Activated naive CD8-positive, alpha-beta T cell (primary cell): ENCODE measurements at regions not wholly inside any gene's neighbourhood (a gene's known extent, or its start where the extent isn't known, plus 50 kb on each side); places are given as distances from the start of the nearest gene placed in this dataset.

Experiments
- H3K27ac Mint-ChIP-seq: one replicate; pipeline ENCODE4 v1.8.0; 2021; ENCODE audit warnings: mixed read lengths
- H3K27me3 Mint-ChIP-seq: one replicate; pipeline ENCODE4 v1.8.0; 2021; ENCODE audit warnings: mixed read lengths
- H3K36me3 Mint-ChIP-seq: one replicate; pipeline ENCODE4 v1.8.0; 2021; ENCODE audit warnings: mixed read lengths
- H3K4me1 Mint-ChIP-seq: one replicate; pipeline ENCODE4 v1.8.0; 2021; ENCODE audit warnings: low read depth, mixed read lengths
- H3K4me3 Mint-ChIP-seq: one replicate; pipeline ENCODE4 v1.8.0; 2021; ENCODE audit warnings: mild to moderate bottlenecking, mixed read lengths
- H3K9me3 Mint-ChIP-seq: one replicate; pipeline ENCODE4 v1.8.0; 2021; ENCODE audit warnings: low read depth, mixed read lengths

DNA sequence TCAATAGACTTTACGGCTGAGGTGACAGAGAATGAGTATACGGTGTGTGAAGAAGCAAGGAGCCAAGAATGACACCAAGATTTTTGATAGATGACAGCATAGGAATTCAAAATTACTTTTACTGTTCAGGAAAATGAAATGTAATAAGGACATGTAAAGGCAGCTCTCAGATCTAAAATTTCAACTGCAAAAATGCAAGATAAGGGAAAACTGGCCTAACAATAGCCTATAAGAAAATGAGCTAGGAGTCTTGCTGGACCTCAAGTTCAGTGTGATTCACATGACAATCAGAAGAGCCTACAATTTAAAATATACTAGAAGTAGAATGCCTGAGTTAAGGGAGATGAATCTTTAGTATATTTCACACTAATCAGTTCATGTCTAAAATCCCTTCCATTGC is 102.0 kb downstream of the RPS29 start:
- H3K27ac Mint-ChIP-seq, result no peak overlapping the region
- H3K36me3 Mint-ChIP-seq, result peaks cover 8% of the 10 kb centered on the region
- no peak overlapping the region for H3K4me3 Mint-ChIP-seq
- H3K9me3 Mint-ChIP-seq, result peaks cover 8% of the 10 kb centered on the region
- no peaks in the 10 kb centered on the region for H3K27me3 Mint-ChIP-seq
- no peaks in the 10 kb centered on the region for H3K4me1 Mint-ChIP-seq

DNA sequence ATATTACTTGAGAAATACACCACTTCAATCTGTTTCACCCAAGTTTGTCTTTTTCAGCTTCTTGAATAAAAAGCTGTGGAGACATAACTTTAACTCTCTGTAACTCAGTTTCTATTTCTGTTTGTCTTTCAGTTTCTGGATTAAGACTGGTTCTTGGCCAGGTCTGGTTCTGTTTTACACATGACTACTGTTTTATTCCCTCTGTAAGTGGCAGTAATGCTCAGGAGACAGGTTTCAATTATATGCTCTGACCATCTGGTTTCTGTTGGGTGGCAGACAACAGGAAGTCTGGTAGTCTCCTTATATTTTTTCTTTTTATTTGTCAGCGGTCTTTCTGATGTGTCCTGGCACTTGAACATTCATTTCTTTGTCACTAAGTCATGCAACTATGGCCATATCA is 102.9 kb downstream of the RPS29 start:
- Mint-ChIP-seq H3K36me3 (peaks cover 8% of the 10 kb centered on the region), H3K4me1 (no peaks in the 10 kb centered on the region), H3K9me3 (peaks cover 8% of the 10 kb centered on the region), H3K4me3 (no peak overlapping the region), H3K27me3 (no peaks in the 10 kb centered on the region), H3K27ac (no peak overlapping the region)

DNA sequence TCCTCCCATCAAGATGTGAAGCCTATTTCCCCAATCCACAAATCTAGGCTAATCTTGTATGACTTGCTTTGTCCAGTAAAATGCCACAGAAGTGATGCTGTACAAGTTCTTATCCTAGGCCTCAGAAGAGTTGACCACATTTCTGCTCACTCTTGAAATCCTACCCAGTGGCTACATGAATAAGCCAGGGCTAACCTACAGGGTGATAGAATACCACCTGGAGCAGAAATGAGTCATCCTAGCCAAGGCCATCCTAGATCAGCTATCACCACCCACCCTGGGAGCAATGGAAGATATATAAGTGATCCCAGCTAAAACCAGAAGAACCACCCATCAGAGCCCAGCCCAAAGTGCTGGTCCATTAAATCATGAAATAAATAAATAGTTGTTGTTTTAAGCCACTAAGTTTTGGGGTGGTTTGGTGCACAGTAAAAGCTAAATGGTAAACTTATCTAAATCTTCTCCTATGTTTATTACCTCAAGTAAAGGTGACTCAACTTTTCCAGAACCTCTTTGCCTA is 105.1 kb downstream of the RPS29 start:
- peaks cover 5% of the 10 kb centered on the region for H3K9me3 Mint-ChIP-seq
- H3K4me3 Mint-ChIP-seq, result no peak overlapping the region
- H3K4me1 Mint-ChIP-seq, result no peaks in the 10 kb centered on the region
- no peaks in the 10 kb centered on the region for H3K27me3 Mint-ChIP-seq
- H3K36me3 Mint-ChIP-seq, result peaks cover 8% of the 10 kb centered on the region
- H3K27ac Mint-ChIP-seq, result no peak overlapping the region

DNA sequence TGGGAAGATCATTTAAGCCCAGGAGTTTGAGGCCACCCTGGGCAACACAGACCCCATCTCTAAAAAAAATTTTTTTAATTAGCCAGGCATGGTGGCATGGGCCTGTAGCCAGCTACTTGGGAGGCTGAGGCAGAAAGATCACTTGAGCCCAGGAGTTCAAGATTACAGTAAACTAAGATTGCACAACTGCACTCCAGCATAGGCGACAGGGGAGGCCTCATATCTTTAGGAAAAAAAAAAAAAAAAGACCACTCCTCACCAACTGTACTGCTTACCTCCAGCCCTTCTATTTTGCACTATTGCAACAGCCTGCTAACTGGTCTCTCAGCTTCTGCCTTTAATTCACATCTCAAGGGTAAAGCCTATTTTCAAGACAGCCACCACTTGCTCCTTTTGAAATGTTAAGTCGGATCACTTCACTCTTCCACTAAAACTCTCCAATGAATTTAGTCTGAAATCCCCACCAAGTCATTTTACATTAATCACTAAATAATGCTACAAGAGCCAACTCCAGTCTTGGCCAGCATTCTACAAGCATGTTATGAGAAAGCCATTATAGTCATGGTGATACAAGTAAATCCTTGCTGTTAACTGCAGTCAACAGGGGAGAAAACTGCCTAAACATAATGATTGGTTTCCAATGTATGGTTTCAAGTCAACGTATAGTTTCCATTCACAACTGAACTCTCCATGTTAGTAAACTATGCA is 106.0 kb downstream of the RPS29 start:
- H3K4me1 Mint-ChIP-seq, result no peaks in the 10 kb centered on the region

DNA sequence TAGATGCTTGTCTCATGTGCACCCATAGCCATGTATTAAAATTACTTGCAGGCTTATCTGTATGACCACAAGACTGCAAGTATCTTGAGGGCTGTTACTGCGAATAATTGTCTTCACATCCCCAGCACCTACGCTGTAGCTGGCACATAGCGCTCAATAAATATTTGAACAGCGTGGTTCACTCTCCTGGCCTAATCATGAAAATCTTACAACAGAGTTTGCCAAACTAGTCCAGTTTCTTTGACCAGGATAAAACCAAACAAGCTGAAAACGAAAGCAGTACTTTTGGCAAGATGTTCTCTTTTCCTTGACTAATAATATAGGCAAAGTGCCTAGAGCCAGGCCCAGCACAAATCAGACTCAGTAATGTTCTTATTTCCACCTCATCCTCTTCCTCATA is 106.7 kb downstream of the RPS29 start:
- no peaks in the 10 kb centered on the region for H3K27me3 Mint-ChIP-seq
- H3K4me3 Mint-ChIP-seq, result no peak overlapping the region
- peaks cover 8% of the 10 kb centered on the region for H3K36me3 Mint-ChIP-seq
- H3K4me1 Mint-ChIP-seq, result no peaks in the 10 kb centered on the region
- no peak overlapping the region for H3K27ac Mint-ChIP-seq
- peaks cover 5% of the 10 kb centered on the region for H3K9me3 Mint-ChIP-seq

More for the DNA sequence above, 106.0 kb downstream of the RPS29 start:
- Mint-ChIP-seq H3K36me3 (peaks cover 8% of the 10 kb centered on the region), H3K27me3 (no peaks in the 10 kb centered on the region), H3K27ac (no peak overlapping the region), H3K9me3 (peaks cover 5% of the 10 kb centered on the region), H3K4me3 (no peak overlapping the region)

DNA sequence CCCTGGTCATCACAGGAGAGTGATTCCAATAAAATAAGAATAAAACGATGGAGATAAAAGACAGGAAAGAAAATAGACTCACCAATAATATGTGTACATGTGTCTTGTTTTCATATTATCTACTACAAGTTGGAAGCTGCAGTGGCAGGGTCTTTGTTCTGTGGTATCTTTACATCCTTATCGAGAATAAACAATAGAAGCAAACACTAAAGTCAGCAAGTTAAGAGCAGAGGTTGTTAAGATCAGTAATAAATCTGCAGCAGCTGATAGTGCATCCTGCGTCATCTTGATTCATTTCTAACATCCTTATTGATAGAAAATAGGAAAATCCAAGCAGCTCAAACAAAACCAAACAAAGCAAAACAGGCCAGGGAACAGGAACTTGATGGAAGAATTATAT is 107.4 kb downstream of the RPS29 start:
- Mint-ChIP-seq H3K4me3 (no peak overlapping the region), H3K27ac (no peak overlapping the region), H3K9me3 (peaks cover 5% of the 10 kb centered on the region), H3K27me3 (no peaks in the 10 kb centered on the region), H3K4me1 (no peaks in the 10 kb centered on the region), H3K36me3 (peaks cover 6% of the 10 kb centered on the region)

DNA sequence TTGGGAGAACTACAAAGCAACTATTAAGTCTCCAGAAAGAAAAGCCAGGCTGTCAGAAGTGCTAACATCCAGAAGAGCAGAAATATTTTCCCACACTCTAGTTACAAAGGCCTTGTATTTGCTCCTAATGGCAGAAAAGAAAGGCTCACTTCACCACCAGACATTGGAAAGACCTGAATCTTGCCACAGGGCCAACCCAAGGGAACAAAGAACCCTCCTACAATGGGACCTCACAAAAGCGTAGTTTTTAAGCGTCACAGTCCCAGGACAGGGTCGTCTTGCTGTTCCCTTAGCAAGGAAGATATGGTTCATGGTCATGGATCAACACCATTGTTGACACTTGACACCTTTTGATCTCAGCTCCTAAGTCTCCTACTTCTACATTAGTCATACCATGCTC is 119.1 kb downstream of the RPS29 start:
- no peaks in the 10 kb centered on the region for H3K9me3 Mint-ChIP-seq
- peaks cover 4% of the 10 kb centered on the region for H3K27me3 Mint-ChIP-seq
- H3K27ac Mint-ChIP-seq, result no peak overlapping the region

DNA sequence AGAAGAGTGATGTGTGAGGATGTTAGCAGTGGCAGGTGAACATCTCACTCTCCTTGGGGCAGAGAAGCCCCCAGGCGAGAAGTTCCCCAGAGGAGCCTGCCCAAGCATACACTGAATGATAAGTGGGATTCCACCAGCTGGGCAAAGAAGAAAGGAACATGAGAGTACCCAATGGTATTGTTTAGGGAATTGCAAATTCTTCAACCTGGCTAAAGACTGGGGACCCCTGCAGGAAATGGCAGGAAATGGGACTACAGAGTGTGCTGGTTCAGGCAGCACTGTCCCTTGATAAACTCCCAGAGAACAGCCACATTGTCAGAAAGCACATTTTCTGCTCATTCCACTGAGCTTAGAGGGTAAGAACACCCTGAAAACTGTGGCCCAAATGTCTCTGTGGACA is 121.3 kb downstream of the RPS29 start:
- peaks cover 6% of the 10 kb centered on the region for H3K27me3 Mint-ChIP-seq
- H3K4me1 Mint-ChIP-seq, result no peaks in the 10 kb centered on the region
- H3K36me3 Mint-ChIP-seq, result no peaks in the 10 kb centered on the region
- H3K4me3 Mint-ChIP-seq, result no peak overlapping the region
- no peak overlapping the region for H3K27ac Mint-ChIP-seq
- no peaks in the 10 kb centered on the region for H3K9me3 Mint-ChIP-seq

More for the DNA sequence above, 119.1 kb downstream of the RPS29 start:
- H3K4me1 Mint-ChIP-seq, result no peaks in the 10 kb centered on the region
- H3K4me3 Mint-ChIP-seq, result no peak overlapping the region
- no peaks in the 10 kb centered on the region for H3K36me3 Mint-ChIP-seq

DNA sequence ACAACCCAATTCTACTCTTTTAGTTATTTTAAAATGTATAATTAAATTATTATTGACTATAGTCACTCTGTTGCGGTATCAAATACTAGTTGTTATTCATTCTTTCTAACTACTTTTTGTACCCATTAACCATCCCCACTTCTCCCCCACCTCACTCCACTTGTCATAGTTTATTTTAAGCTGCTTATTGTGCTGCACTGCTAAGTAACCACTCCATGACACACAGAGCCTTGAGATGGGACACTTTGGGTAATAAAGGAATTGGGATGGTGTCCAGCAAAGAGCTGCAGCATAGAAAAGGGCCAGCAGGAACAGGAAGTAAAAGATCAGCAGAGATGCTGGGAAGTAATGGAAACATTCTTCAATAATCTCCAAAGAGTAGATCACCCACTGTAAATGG is 123.0 kb downstream of the RPS29 start:
- no peaks in the 10 kb centered on the region for H3K4me1 Mint-ChIP-seq
- no peak overlapping the region for H3K27ac Mint-ChIP-seq
- H3K36me3 Mint-ChIP-seq, result no peaks in the 10 kb centered on the region
- H3K9me3 Mint-ChIP-seq, result no peaks in the 10 kb centered on the region
- no peak overlapping the region for H3K4me3 Mint-ChIP-seq
- H3K27me3 Mint-ChIP-seq, result peaks cover 3% of the 10 kb centered on the region

DNA sequence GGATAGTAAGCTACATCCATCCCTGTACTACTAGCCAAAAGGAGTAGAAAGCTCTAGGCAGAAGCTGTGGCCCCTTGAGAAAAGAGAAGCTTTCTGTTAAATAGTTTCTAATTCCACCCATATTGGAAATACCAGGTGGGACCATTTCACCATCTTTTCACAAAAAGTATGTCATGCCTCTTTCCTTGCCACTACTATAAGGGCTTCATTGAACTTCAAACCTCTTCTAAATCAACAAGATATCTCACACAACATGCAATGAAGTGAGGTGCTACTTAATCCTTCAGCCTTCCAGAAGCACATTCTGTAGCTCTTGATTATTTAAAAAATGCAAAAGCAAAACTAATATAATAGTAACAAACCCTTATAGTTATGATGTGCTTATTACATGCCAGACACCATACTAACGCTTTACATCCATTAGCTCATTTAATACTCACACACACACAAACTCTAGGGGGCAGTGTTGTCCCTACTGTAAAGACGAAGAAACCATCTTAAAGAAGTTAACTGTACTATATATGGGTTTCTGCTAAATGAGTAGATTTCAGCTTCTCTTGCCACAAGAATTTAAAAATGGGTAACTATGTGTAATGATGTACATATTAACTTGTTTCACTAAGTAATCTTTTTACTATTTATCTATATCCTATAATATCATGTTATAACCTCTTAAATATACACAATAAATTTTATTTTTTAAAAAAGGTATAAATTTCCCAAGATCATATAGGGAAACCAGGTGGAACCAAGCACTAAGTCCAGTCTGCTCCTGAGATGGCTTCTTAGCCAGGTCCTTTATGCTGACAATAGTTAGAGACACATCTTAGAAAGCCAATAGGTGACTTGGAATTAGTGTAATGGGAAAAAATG is 124.4 kb downstream of the RPS29 start:
- H3K27me3 Mint-ChIP-seq, result peaks cover 3% of the 10 kb centered on the region
- H3K27ac Mint-ChIP-seq, result no peak overlapping the region
- H3K36me3 Mint-ChIP-seq, result no peaks in the 10 kb centered on the region
- H3K9me3 Mint-ChIP-seq, result no peaks in the 10 kb centered on the region
- no peaks in the 10 kb centered on the region for H3K4me1 Mint-ChIP-seq
- H3K4me3 Mint-ChIP-seq, result no peak overlapping the region

DNA sequence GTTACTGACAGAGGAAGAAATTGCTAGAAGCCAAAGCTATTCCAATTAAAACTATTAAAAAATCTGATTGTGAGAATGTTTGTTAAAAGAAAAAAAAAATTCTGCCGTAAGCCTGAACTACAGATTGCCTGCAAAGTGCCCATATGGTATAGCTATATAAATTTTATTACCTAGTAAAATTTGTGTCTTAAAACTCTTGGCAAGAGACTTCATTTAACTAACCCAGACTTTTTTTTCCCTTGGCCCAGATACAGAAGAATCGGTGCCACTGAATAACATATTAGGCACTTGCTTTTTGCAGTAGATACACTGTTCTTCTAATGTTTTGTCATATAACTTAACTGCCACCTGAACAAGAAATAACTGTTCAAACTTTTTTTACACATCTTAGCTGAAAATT is 125.5 kb downstream of the RPS29 start:
- H3K36me3 Mint-ChIP-seq, result no peaks in the 10 kb centered on the region
- H3K27me3 Mint-ChIP-seq, result peaks cover 3% of the 10 kb centered on the region
- no peak overlapping the region for H3K4me3 Mint-ChIP-seq
- H3K9me3 Mint-ChIP-seq, result no peaks in the 10 kb centered on the region
- no peaks in the 10 kb centered on the region for H3K4me1 Mint-ChIP-seq
- no peak overlapping the region for H3K27ac Mint-ChIP-seq

DNA sequence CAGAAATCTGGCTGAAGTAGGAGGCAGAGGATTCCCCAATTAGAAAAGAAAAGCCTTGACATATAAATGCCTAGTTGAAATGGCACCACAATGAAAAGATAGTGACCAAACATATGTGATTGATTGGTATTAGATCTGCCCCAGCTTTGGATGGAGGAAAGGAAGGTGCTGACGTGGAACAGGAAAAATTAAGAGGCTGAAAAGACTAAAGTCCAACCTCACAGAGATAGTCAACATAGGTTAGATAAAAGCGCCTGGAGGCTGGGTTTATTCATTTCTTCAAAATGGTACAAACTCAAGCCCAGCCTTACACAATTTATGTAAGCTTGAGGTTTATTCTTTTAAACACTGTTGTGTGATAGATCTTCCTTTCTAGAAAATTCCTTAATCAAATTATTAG is 129.6 kb downstream of the RPS29 start:
- Mint-ChIP-seq H3K27me3 (peaks cover 9% of the 10 kb centered on the region), H3K27ac (no peak overlapping the region), H3K4me1 (no peaks in the 10 kb centered on the region), H3K4me3 (no peak overlapping the region), H3K36me3 (no peaks in the 10 kb centered on the region), H3K9me3 (no peaks in the 10 kb centered on the region)

DNA sequence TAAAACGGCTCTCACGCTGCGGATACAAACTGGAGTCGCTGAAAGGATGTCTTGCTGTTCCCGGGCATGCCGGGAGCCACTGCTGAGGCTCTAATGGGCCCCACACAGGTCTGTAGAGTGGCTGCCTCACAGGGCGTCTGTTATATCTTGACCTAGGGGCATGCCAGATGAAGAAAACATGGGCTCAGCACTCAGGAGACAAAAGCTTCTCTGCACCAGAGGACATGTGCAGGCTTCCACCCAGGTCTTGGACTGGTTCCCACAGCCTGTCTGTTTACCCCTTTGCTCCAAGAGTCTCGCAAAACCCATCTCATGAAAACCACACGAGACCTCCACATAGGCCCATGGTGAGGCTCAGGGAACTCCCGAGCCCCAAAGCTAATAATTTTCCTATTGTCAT is 134.2 kb downstream of the RPS29 start:
- H3K27ac Mint-ChIP-seq, result no peak overlapping the region
- no peaks in the 10 kb centered on the region for H3K4me1 Mint-ChIP-seq
- H3K27me3 Mint-ChIP-seq, result peaks cover 12% of the 10 kb centered on the region
- H3K9me3 Mint-ChIP-seq, result peaks cover 3% of the 10 kb centered on the region
- H3K4me3 Mint-ChIP-seq, result no peak overlapping the region
- H3K36me3 Mint-ChIP-seq, result peaks cover 3% of the 10 kb centered on the region

DNA sequence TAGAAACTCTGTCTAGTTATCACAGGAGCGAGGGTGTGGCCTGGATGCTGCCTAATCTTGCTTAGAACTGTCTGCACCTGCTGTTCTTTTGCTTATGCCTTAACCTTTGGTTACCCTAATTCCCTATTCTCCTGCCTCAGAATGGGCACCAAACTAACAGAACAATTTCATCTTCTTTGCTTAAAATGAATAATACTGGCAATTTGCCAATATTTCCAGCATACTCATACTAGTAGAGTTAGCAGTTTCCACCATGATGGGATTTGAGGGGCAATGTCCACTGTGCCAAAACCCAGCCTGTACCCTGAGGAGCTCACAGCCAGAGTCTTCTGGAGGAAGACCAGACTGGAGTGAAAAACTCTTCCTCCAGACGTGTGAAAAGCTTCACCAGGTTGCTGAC is 136.4 kb downstream of the RPS29 start:
- Mint-ChIP-seq H3K9me3 (peaks cover 3% of the 10 kb centered on the region), H3K4me1 (no peaks in the 10 kb centered on the region), H3K27ac (no peak overlapping the region), H3K4me3 (no peak overlapping the region), H3K27me3 (peaks cover 13% of the 10 kb centered on the region), H3K36me3 (peaks cover 3% of the 10 kb centered on the region)

DNA sequence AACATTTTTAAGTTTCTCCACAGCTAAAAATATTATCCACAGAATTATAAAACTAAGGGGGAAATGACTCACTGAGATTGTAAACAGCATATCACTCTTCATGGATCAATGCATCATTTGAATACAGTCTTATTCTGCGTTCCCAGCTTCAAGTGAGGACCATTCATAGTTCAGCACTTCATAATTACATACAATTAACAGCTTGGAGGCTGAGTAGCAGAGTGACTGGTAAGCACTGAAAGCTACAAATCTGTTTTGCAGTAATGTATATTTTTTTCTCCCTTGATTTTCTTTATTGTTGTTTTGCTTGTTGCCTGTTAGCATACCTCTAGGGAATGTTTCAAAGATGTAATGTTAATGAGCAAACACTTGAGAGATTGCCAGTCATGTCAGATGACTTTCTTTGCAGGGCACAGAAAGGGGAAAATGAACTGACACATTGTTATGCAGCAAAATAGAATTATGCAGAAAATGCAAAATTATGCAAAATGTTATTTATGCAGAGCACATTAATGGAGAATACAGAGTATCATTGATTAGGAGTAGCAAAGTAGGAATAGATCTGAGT is 138.6 kb downstream of the RPS29 start:
- Mint-ChIP-seq H3K27me3 (peaks cover 10% of the 10 kb centered on the region), H3K9me3 (peaks cover 3% of the 10 kb centered on the region), H3K27ac (no peak overlapping the region), H3K4me3 (no peak overlapping the region), H3K36me3 (peaks cover 3% of the 10 kb centered on the region), H3K4me1 (no peaks in the 10 kb centered on the region)
